ENCODE measurements at regions not wholly inside any gene's neighbourhood (a gene's known extent, or its start where the extent isn't known, plus 50 kb on each side); places are given as distances from the start of the nearest gene placed in this dataset.

- H3K36me3 ChIP-seq (ENCODE audit: control insufficient read depth in 2 of 2, extremely low read depth in 1 of 2, insufficient read depth in 2 of 2, low read length in 2 of 2) = no peaks in the 10 kb centered on the region
- dilution Hi-C loops (cut with MboI; ENCODE audit: extremely low pct_ligation_motif_present, low sequenced_read_pairs) = no loop called here
- H3K4me3 ChIP-seq (ENCODE audit: control insufficient read depth in 2 of 3, extremely low read depth in 1 of 3, insufficient read depth in 2 of 3, low read depth in 1 of 3, low read length in 3 of 3) = no peak overlapping the region
- H3K9me3 ChIP-seq (ENCODE audit: control insufficient read depth, low read depth, low read length) = peaks cover 4% of the 10 kb centered on the region
- DNase-seq (ENCODE audit: low read depth, low spot score) = no peak
- no peak overlapping the region for H3K4me2 ChIP-seq (ENCODE audit: control insufficient read depth, extremely low read depth, insufficient read depth, low read depth, low read length)
- no peaks in the 10 kb centered on the region for H4K20me1 ChIP-seq (ENCODE audit: control insufficient read depth, extremely low read depth, insufficient read depth, low read length)
- TF ChIP-seq EZH2 (IDR thresholded peaks at IDR 0.05; ENCODE audit: low read length) = no peak
- TF ChIP-seq, protein P1, sequence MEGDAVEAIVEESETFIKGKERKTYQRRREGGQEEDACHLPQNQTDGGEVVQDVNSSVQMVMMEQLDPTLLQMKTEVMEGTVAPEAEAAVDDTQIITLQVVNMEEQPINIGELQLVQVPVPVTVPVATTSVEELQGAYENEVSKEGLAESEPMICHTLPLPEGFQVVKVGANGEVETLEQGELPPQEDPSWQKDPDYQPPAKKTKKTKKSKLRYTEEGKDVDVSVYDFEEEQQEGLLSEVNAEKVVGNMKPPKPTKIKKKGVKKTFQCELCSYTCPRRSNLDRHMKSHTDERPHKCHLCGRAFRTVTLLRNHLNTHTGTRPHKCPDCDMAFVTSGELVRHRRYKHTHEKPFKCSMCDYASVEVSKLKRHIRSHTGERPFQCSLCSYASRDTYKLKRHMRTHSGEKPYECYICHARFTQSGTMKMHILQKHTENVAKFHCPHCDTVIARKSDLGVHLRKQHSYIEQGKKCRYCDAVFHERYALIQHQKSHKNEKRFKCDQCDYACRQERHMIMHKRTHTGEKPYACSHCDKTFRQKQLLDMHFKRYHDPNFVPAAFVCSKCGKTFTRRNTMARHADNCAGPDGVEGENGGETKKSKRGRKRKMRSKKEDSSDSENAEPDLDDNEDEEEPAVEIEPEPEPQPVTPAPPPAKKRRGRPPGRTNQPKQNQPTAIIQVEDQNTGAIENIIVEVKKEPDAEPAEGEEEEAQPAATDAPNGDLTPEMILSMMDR (optimal IDR thresholded peaks at IDR 0.05 in 1 of 3, IDR thresholded peaks at IDR 0.05 in 1 of 3, conservative IDR thresholded peaks at IDR 0.05 in 1 of 3; ENCODE audit: extremely low read depth in 1 of 3, insufficient read depth in 2 of 3, low read length in 3 of 3) = no peak
- no peaks in the 10 kb centered on the region for H3K9me1 ChIP-seq (ENCODE audit: control insufficient read depth, extremely low read depth, insufficient read depth, low read length)
- no peaks in the 10 kb centered on the region for H3K79me2 ChIP-seq (ENCODE audit: control insufficient read depth, insufficient read depth, low read length)
- FAIRE-seq = no peak
- peaks cover 10% of the 10 kb centered on the region for H3K4me1 ChIP-seq (ENCODE audit: control insufficient read depth, extremely low read depth, insufficient read depth, low read length)
- no peak overlapping the region for H3K9ac ChIP-seq (ENCODE audit: control insufficient read depth, extremely low read depth, insufficient read depth, low read length)
- no peak overlapping the region for H2AFZ ChIP-seq (ENCODE audit: control insufficient read depth, low read length)
- no peak overlapping the region for H3K27ac ChIP-seq (ENCODE audit: control insufficient read depth, insufficient read depth, low read length)
- H3K27me3 ChIP-seq (ENCODE audit: control insufficient read depth, extremely low read depth, insufficient read depth, low read length) = no peaks in the 10 kb centered on the region
Measured at GRCh38 chr12:116444590-116444943, 114.6 kb upstream of the MAP1LC3B2 start.

DNA sequence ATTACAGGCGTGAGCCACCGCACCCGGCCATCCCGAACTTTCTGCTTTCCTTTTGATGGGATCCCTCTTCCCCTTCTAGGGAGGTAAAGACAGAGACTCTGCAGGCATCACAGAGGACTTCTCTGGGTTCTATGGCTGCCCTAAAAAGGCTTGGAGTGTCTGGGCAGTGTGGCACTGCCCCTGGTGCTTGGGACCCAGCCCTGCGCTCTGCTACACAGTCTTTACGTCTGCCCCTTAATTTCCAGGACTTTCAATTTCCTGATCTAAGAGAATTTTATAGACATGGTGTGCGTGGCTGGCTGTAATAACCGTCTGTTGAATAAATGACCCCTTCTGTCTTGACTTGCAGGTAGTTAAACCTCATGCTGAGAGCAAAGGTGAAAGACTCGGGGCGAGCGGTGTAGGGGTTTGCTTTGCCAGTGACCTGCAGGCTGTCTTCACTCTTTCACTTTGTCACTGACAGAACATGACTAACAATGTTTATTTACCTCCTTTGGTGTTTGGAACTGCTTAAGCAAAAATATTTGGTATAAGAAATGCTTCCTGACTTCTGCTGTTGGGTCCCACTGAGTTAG, 110.9 kb upstream of the MAP1LC3B2 start:
- DNase-seq (ENCODE audit: low read depth, low spot score) = no peak
- Histone ChIP-seq H3K27ac (ENCODE audit: control insufficient read depth, insufficient read depth, low read length) (no peak overlapping the region), H3K4me3 (ENCODE audit: control insufficient read depth in 2 of 3, extremely low read depth in 1 of 3, insufficient read depth in 2 of 3, low read depth in 1 of 3, low read length in 3 of 3) (no peak overlapping the region), H3K9me1 (ENCODE audit: control insufficient read depth, extremely low read depth, insufficient read depth, low read length) (no peaks in the 10 kb centered on the region), H3K9me3 (ENCODE audit: control insufficient read depth, low read depth, low read length) (peaks cover 5% of the 10 kb centered on the region), H3K79me2 (ENCODE audit: control insufficient read depth, insufficient read depth, low read length) (no peaks in the 10 kb centered on the region), H3K36me3 (ENCODE audit: control insufficient read depth in 2 of 2, extremely low read depth in 1 of 2, insufficient read depth in 2 of 2, low read length in 2 of 2) (no peaks in the 10 kb centered on the region), H3K27me3 (ENCODE audit: control insufficient read depth, extremely low read depth, insufficient read depth, low read length) (no peaks in the 10 kb centered on the region), H3K9ac (ENCODE audit: control insufficient read depth, extremely low read depth, insufficient read depth, low read length) (no peak overlapping the region), H4K20me1 (ENCODE audit: control insufficient read depth, extremely low read depth, insufficient read depth, low read length) (no peaks in the 10 kb centered on the region), H2AFZ (ENCODE audit: control insufficient read depth, low read length) (no peak overlapping the region), H3K4me2 (ENCODE audit: control insufficient read depth, extremely low read depth, insufficient read depth, low read depth, low read length) (no peak overlapping the region), H3K4me1 (ENCODE audit: control insufficient read depth, extremely low read depth, insufficient read depth, low read length) (peaks cover 10% of the 10 kb centered on the region)
- dilution Hi-C loops (cut with MboI; ENCODE audit: extremely low pct_ligation_motif_present, low sequenced_read_pairs) = no loop called here
- TF ChIP-seq, protein P1 (optimal IDR thresholded peaks at IDR 0.05 in 1 of 3, IDR thresholded peaks at IDR 0.05 in 1 of 3, conservative IDR thresholded peaks at IDR 0.05 in 1 of 3; ENCODE audit: extremely low read depth in 1 of 3, insufficient read depth in 2 of 3, low read length in 3 of 3) = no peak
- no peak for TF ChIP-seq EZH2 (IDR thresholded peaks at IDR 0.05; ENCODE audit: low read length)
- FAIRE-seq = no peak
